ENCODE measurements at regions not wholly inside any gene's neighbourhood (a gene's known extent, or its start where the extent isn't known, plus 50 kb on each side); places are given as distances from the start of the nearest gene placed in this dataset.

DNA sequence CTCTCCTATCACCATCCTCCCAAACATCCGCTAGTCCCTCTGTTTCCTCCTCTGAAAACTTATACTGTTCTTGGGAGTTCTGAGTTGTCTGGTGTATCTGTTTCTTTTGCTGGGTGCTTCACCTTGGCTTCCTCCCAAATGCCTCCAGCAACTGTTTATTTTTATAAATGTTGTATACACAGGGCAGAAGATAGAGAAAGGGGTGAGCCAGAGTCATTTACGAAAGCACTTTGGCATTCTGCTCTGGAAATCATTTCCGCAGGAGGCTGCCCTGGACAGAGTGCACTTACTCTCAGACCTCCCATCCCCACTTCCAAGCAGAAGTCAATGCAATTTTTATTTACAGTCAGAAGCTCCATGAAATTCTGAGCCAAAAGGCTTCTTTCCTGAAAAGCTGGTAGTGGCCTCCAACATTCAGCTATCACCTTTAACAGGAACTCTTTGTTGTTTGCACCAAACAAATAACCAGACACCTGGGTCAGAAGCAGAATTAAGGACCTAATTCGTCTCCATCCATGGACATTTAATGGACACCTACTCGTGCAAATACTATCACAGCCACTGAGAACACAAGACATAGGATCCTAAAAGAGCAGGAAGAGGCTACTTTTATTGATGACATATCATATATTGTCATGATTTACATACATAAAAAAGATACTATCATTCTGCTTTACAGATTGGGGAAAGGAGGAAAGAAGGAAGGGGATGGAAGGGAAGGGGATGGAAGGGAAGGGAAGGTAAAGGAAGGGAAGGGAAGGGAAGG, 229.5 kb upstream of the PAPPA start:
- H4K20me1 ChIP-seq (ENCODE audit: insufficient read depth, low read length), result no peaks in the 10 kb centered on the region
- no peaks in the 10 kb centered on the region for H3K4me1 ChIP-seq (ENCODE audit: insufficient read depth, low read length)
- no peak overlapping the region for H3K27ac ChIP-seq (ENCODE audit: low read length)
- DNase-seq, result no peak
- no peak overlapping the region for H3K9ac ChIP-seq (ENCODE audit: low read depth, low read length)
- no peaks in the 10 kb centered on the region for H3K79me2 ChIP-seq (ENCODE audit: insufficient read depth, low read length)
- H3K9me3 ChIP-seq (ENCODE audit: insufficient read depth, low read length, severe bottlenecking), result no peaks in the 10 kb centered on the region
- no peak for TF ChIP-seq EZH2 (IDR thresholded peaks at IDR 0.05; ENCODE audit: borderline replicate concordance, low read depth, low read length, severe bottlenecking)
- TF ChIP-seq, protein P1, sequence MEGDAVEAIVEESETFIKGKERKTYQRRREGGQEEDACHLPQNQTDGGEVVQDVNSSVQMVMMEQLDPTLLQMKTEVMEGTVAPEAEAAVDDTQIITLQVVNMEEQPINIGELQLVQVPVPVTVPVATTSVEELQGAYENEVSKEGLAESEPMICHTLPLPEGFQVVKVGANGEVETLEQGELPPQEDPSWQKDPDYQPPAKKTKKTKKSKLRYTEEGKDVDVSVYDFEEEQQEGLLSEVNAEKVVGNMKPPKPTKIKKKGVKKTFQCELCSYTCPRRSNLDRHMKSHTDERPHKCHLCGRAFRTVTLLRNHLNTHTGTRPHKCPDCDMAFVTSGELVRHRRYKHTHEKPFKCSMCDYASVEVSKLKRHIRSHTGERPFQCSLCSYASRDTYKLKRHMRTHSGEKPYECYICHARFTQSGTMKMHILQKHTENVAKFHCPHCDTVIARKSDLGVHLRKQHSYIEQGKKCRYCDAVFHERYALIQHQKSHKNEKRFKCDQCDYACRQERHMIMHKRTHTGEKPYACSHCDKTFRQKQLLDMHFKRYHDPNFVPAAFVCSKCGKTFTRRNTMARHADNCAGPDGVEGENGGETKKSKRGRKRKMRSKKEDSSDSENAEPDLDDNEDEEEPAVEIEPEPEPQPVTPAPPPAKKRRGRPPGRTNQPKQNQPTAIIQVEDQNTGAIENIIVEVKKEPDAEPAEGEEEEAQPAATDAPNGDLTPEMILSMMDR (IDR thresholded peaks at IDR 0.05; ENCODE audit: borderline replicate concordance, extremely low read depth, low read length, poor library complexity, severe bottlenecking), result no peak
- no peaks in the 10 kb centered on the region for H3K36me3 ChIP-seq (ENCODE audit: insufficient read depth, low read length)
- no peak for ATAC-seq (ENCODE audit: insufficient read depth, low read depth)
- H3K4me3 ChIP-seq (ENCODE audit: low read depth in 1 of 2, low read length in 2 of 2), result no peak overlapping the region
- H2AFZ ChIP-seq (ENCODE audit: low read depth, low read length), result no peak overlapping the region
- no peak overlapping the region for H3K4me2 ChIP-seq (ENCODE audit: insufficient read depth, low read length)
- no peaks in the 10 kb centered on the region for H3K27me3 ChIP-seq (ENCODE audit: insufficient read depth, low read length, poor library complexity)

GRCh38 chr9:115924669-115924987, 229.0 kb upstream of the PAPPA start:
- Histone ChIP-seq H3K4me2 (ENCODE audit: insufficient read depth, low read length) (no peak overlapping the region), H3K27me3 (ENCODE audit: insufficient read depth, low read length, poor library complexity) (no peaks in the 10 kb centered on the region), H3K9me3 (ENCODE audit: insufficient read depth, low read length, severe bottlenecking) (no peaks in the 10 kb centered on the region), H3K36me3 (ENCODE audit: insufficient read depth, low read length) (no peaks in the 10 kb centered on the region), H3K79me2 (ENCODE audit: insufficient read depth, low read length) (no peaks in the 10 kb centered on the region), H4K20me1 (ENCODE audit: insufficient read depth, low read length) (no peaks in the 10 kb centered on the region), H2AFZ (ENCODE audit: low read depth, low read length) (no peak overlapping the region), H3K9ac (ENCODE audit: low read depth, low read length) (no peak overlapping the region), H3K4me1 (ENCODE audit: insufficient read depth, low read length) (no peaks in the 10 kb centered on the region), H3K27ac (ENCODE audit: low read length) (no peak overlapping the region), H3K4me3 (ENCODE audit: low read depth in 1 of 2, low read length in 2 of 2) (no peak overlapping the region)
- ATAC-seq (ENCODE audit: insufficient read depth, low read depth), result no peak
- no peak for TF ChIP-seq EZH2 (IDR thresholded peaks at IDR 0.05; ENCODE audit: borderline replicate concordance, low read depth, low read length, severe bottlenecking)
- TF ChIP-seq, protein P1 (IDR thresholded peaks at IDR 0.05; ENCODE audit: borderline replicate concordance, extremely low read depth, low read length, poor library complexity, severe bottlenecking), result no peak
- DNase-seq, result no peak

GRCh38 chr9:115925424-115925823, 228.2 kb upstream of the PAPPA start:
- Histone ChIP-seq H3K27me3 (ENCODE audit: insufficient read depth, low read length, poor library complexity) (no peaks in the 10 kb centered on the region), H3K79me2 (ENCODE audit: insufficient read depth, low read length) (no peaks in the 10 kb centered on the region), H3K9ac (ENCODE audit: low read depth, low read length) (no peak overlapping the region), H2AFZ (ENCODE audit: low read depth, low read length) (no peak overlapping the region), H3K27ac (ENCODE audit: low read length) (no peak overlapping the region), H3K9me3 (ENCODE audit: insufficient read depth, low read length, severe bottlenecking) (no peaks in the 10 kb centered on the region), H3K36me3 (ENCODE audit: insufficient read depth, low read length) (no peaks in the 10 kb centered on the region), H3K4me3 (ENCODE audit: low read depth in 1 of 2, low read length in 2 of 2) (no peak overlapping the region), H3K4me2 (ENCODE audit: insufficient read depth, low read length) (no peak overlapping the region), H3K4me1 (ENCODE audit: insufficient read depth, low read length) (no peaks in the 10 kb centered on the region), H4K20me1 (ENCODE audit: insufficient read depth, low read length) (no peaks in the 10 kb centered on the region)
- no peak for ATAC-seq (ENCODE audit: insufficient read depth, low read depth)
- DNase-seq, result no peak
- TF ChIP-seq EZH2 (IDR thresholded peaks at IDR 0.05; ENCODE audit: borderline replicate concordance, low read depth, low read length, severe bottlenecking), result no peak
- TF ChIP-seq, protein P1 (IDR thresholded peaks at IDR 0.05; ENCODE audit: borderline replicate concordance, extremely low read depth, low read length, poor library complexity, severe bottlenecking), result no peak

All from DND-41 (cell line).